ENCODE measurements at regions not wholly inside any gene's neighbourhood (a gene's known extent, or its start where the extent isn't known, plus 50 kb on each side); places are given as distances from the start of the nearest gene placed in this dataset.

GRCh38 chr3:124276133-124276532, 284.2 kb upstream of the ROPN1 start:
- H3K4me3 ChIP-seq (ENCODE audit: low read length, poor library complexity, severe bottlenecking) = no peak overlapping the region
- H3K36me3 ChIP-seq (ENCODE audit: insufficient read depth, low read length) = no peaks in the 10 kb centered on the region
- no peaks in the 10 kb centered on the region for H4K20me1 ChIP-seq (ENCODE audit: insufficient read depth, low read length, poor library complexity, severe bottlenecking)
- H3K9me3 ChIP-seq (ENCODE audit: insufficient read depth, low read depth, low read length) = no peaks in the 10 kb centered on the region
- no peaks in the 10 kb centered on the region for H3F3A ChIP-seq (ENCODE audit: low read depth)
- no peaks in the 10 kb centered on the region for H3K9me2 ChIP-seq (replicated peaks; ENCODE audit: low read depth, low read length)
- H3K9ac ChIP-seq (ENCODE audit: low read depth, low read length, poor library complexity, severe bottlenecking) = no peak overlapping the region
- H3K4me1 ChIP-seq (ENCODE audit: insufficient read depth, low read length, poor library complexity, severe bottlenecking) = peaks cover 12% of the 10 kb centered on the region
- H3K79me2 ChIP-seq (ENCODE audit: insufficient read depth, low read length) = no peaks in the 10 kb centered on the region
- no peak overlapping the region for H3K4me2 ChIP-seq (ENCODE audit: low read depth, low read length, poor library complexity, severe bottlenecking)
- H2AFZ ChIP-seq (ENCODE audit: low read length) = no peak overlapping the region
- H3K27me3 ChIP-seq (ENCODE audit: insufficient read depth, low read length, poor library complexity, severe bottlenecking) = no peaks in the 10 kb centered on the region
- TF ChIP-seq EZH2phosphoT487 (IDR thresholded peaks at IDR 0.05; ENCODE audit: borderline replicate concordance) (no peak), CTCF (conservative IDR thresholded peaks at IDR 0.05; ENCODE audit: low read length) (no peak)

GRCh38 chr3:124276539-124277143, 284.7 kb upstream of the ROPN1 start:
- H3K27me3 ChIP-seq (ENCODE audit: insufficient read depth, low read length, poor library complexity, severe bottlenecking) = no peaks in the 10 kb centered on the region
- H3F3A ChIP-seq (ENCODE audit: low read depth) = no peaks in the 10 kb centered on the region
- H3K36me3 ChIP-seq (ENCODE audit: insufficient read depth, low read length) = no peaks in the 10 kb centered on the region
- no peak for TF ChIP-seq CTCF (conservative IDR thresholded peaks at IDR 0.05; ENCODE audit: low read length)
- no peak for TF ChIP-seq EZH2phosphoT487 (IDR thresholded peaks at IDR 0.05; ENCODE audit: borderline replicate concordance)
- H3K4me1 ChIP-seq (ENCODE audit: insufficient read depth, low read length, poor library complexity, severe bottlenecking) = peaks cover 17% of the 10 kb centered on the region
- no peak overlapping the region for H3K4me3 ChIP-seq (ENCODE audit: low read length, poor library complexity, severe bottlenecking)
- H2AFZ ChIP-seq (ENCODE audit: low read length) = no peak overlapping the region
- H3K4me2 ChIP-seq (ENCODE audit: low read depth, low read length, poor library complexity, severe bottlenecking) = no peak overlapping the region
- no peaks in the 10 kb centered on the region for H3K9me3 ChIP-seq (ENCODE audit: insufficient read depth, low read depth, low read length)
- H4K20me1 ChIP-seq (ENCODE audit: insufficient read depth, low read length, poor library complexity, severe bottlenecking) = no peaks in the 10 kb centered on the region
- no peaks in the 10 kb centered on the region for H3K79me2 ChIP-seq (ENCODE audit: insufficient read depth, low read length)
- H3K9me2 ChIP-seq (replicated peaks; ENCODE audit: low read depth, low read length) = no peaks in the 10 kb centered on the region
- H3K9ac ChIP-seq (ENCODE audit: low read depth, low read length, poor library complexity, severe bottlenecking) = no peak overlapping the region

- H4K20me1 ChIP-seq (ENCODE audit: insufficient read depth, low read length, poor library complexity, severe bottlenecking) = no peaks in the 10 kb centered on the region
- no peak overlapping the region for H3K9ac ChIP-seq (ENCODE audit: low read depth, low read length, poor library complexity, severe bottlenecking)
- no peaks in the 10 kb centered on the region for H3K36me3 ChIP-seq (ENCODE audit: insufficient read depth, low read length)
- H3K27me3 ChIP-seq (ENCODE audit: insufficient read depth, low read length, poor library complexity, severe bottlenecking) = no peaks in the 10 kb centered on the region
- H3K4me3 ChIP-seq (ENCODE audit: low read length, poor library complexity, severe bottlenecking) = no peak overlapping the region
- TF ChIP-seq EZH2phosphoT487 (IDR thresholded peaks at IDR 0.05; ENCODE audit: borderline replicate concordance) (no peak), CTCF (conservative IDR thresholded peaks at IDR 0.05; ENCODE audit: low read length) (no peak)
- H3F3A ChIP-seq (ENCODE audit: low read depth) = no peaks in the 10 kb centered on the region
- peaks cover 18% of the 10 kb centered on the region for H3K4me1 ChIP-seq (ENCODE audit: insufficient read depth, low read length, poor library complexity, severe bottlenecking)
- no peaks in the 10 kb centered on the region for H3K79me2 ChIP-seq (ENCODE audit: insufficient read depth, low read length)
- no peak overlapping the region for H3K4me2 ChIP-seq (ENCODE audit: low read depth, low read length, poor library complexity, severe bottlenecking)
- H2AFZ ChIP-seq (ENCODE audit: low read length) = no peak overlapping the region
- no peaks in the 10 kb centered on the region for H3K9me2 ChIP-seq (replicated peaks; ENCODE audit: low read depth, low read length)
- H3K9me3 ChIP-seq (ENCODE audit: insufficient read depth, low read depth, low read length) = no peaks in the 10 kb centered on the region
Measured at GRCh38 chr3:124277144-124277890, 285.4 kb upstream of the ROPN1 start.

All from Loucy (cell line).